Stomach (tissue), 8 donors: ENCODE measurements at regions not wholly inside any gene's neighbourhood (a gene's known extent, or its start where the extent isn't known, plus 50 kb on each side); places are given as distances from the start of the nearest gene placed in this dataset.

Source experiments
- DNase-seq, 2 donors: peaks; one replicate each; pipeline versions ENCODE4 v3.0.0 to v3.0.0-alpha.2; 2013 to 2019
- H3K27ac ChIP-seq, 5 donors: fragments of 200-600 bp in 4 of 5; sonication (generic) in 4 of 5; one replicate each; pipeline ENCODE4 v1.5.1; 2013 to 2019; ENCODE audit warnings: mild to moderate bottlenecking in 1 of 5, moderate library complexity in 1 of 5
- H3K27me3 ChIP-seq, 3 donors: fragments of 200-600 bp; sonication (generic); one replicate each; pipeline ENCODE4 v1.5.1; 2017 to 2019; ENCODE audit warnings: mixed run types in 1 of 3
- H3K36me3 ChIP-seq, 4 donors: fragments of 200-600 bp; sonication (generic); 1 replicate in 3 of 4; 2 replicates in 1 of 4; pipeline ENCODE4 v1.5.1; 2016 to 2019
- H3K4me1 ChIP-seq, 4 donors: fragments of 200-600 bp; sonication (generic); one replicate each; pipeline ENCODE4 v1.5.1; 2016 to 2019
- H3K4me3 ChIP-seq, 4 donors: fragments of 200-600 bp; sonication (generic) in 3 of 4; one replicate each; pipeline ENCODE4 v1.5.1; 2016 to 2019; ENCODE audit warnings: mild to moderate bottlenecking in 1 of 4
- H3K9me3 ChIP-seq, 4 donors: fragments of 200-600 bp; sonication (generic); one replicate each; pipeline ENCODE4 v1.5.1; 2016 to 2019
- EP300 ChIP-seq: sonication (generic); formaldehyde crosslinking; IDR thresholded peaks from one replicate; pipeline ENCODE4 v1.6.1; 2017; ENCODE audit warnings: antibody characterized with exemption
- POLR2A ChIP-seq, 4 donors: fragments of 450-650 bp; IDR thresholded peaks; one replicate each; pipeline ENCODE4 v1.6.1; 2016; ENCODE audit warnings: antibody characterized with exemption in 4 of 4, control low read depth in 2 of 4, mild to moderate bottlenecking in 1 of 4, moderate library complexity in 1 of 4
- POLR2AphosphoS5 ChIP-seq, 3 donors: sonication (generic); formaldehyde crosslinking; IDR thresholded peaks; one replicate each; pipeline ENCODE4 v1.6.1; 2016; ENCODE audit warnings: antibody characterized with exemption in 3 of 3
- WGBS, 5 donors: extraction: QIAGEN DNeasy Blood & Tissue Kit in 3 of 5; methylation state at CpG; one replicate each; pipeline versions ENCODE4 v1.1.5 to v1.1.7; 2013 to 2018; 5-methylcytosine and 5-hydroxymethylcytosine counted together
- intact Hi-C: fragments of 100-400 bp; cut with DNase I; formaldehyde crosslinking; loops from one replicate; pipeline ENCODE4 v1.15.1; 2023; ENCODE audit warnings: low total_unique reads
- TF ChIP-seq, protein P1 (sequence below), 7 experiments: fragments of 450-650 bp in 4 of 7; fragments of 200-600 bp in 3 of 7; sonication (generic) in 3 of 7; IDR thresholded peaks; one replicate each; pipeline ENCODE4 v1.5.1; 2016 to 2019; ENCODE audit warnings: antibody characterized with exemption in 7 of 7, control low read depth in 2 of 7, mild to moderate bottlenecking in 1 of 7
- donor health status: healthy with polysubstance abuse.
- donor health status: Bipolar disorder and iron deficiency.
- donor health status: healthy.

DNA sequence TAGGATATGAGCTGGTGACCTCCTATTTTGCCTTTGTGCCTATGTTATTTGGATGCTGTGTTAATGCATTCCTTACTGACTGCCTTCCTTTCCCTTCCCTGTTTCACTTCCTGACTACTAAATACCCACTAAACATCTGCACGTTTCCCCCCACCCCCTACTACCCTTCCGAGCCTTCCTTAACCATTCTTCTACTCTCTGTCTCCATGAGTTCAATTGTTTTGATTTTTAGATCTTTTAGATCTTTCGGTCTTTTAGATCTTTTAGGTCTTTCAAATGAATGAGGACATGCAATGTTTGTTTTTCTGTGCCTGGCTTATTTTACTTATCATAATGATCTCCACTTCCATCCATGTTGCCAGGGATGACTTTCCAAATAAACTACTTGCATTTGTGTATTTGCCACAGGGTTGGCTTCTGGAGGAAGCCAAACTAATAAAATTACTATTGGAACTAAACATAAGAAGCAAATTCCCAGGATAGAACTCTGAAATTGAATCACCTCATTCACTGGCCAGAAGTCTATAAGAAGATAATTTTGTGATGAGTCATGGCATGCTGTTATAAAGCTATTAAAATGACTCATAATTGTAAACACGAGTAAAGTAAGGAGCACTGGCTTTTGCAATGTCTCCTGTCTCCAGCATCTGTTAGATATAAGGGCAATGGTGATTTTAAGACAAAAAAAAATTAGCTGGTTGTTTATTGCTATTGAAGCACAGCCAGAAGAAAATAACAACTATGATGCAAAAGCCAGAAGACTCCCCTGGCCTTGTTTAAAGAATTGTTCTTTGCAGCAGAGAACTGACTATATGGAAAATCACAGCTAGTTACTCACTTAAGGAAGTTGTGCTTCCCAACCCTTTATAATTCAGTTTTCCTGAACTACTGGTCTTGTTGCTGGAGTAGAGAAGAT is 586.3 kb downstream of the LRFN5 start:
- Histone ChIP-seq H3K4me3 (no peak overlapping the region), H3K27ac (no peak overlapping the region), H3K27me3 (no peaks in the 10 kb centered on the region), H3K9me3 (no peaks in the 10 kb centered on the region), H3K4me1 (no peaks in the 10 kb centered on the region), H3K36me3 (no peaks in the 10 kb centered on the region)
- WGBS, 5 donors = 26 to 57% (median 48%) methylated on average over 4 of the region's 4 CpGs
- peak in 1 of 2 donors; percentile 61 for DNase-seq
- intact Hi-C loops = no loop called here
- TF ChIP-seq POLR2A (IDR thresholded peaks at IDR 0.05) (no peak), POLR2AphosphoS5 (IDR thresholded peaks at IDR 0.05) (peak in 1 of 3 donors; percentile 43), EP300 (no peak)

DNA sequence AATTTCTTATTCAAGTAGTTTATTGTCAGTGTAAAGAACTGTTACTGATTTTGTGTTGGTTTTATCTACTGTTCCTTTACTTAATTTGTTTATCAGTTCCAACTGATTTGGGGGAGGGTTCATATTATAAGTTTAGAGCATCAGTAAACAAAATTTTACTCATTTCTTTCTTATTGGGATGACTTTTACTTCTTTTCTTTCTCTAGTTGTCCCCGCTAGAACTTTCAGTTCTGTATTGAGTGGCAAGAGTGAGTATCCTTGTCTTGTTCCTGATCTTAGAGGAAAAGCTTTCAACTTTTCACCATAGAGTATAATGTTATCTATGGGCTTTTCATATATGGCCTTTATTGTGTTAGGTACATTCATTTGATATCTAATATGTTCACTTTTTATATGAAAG is 584.1 kb downstream of the LRFN5 start:
- no peaks in the 10 kb centered on the region for H3K4me1 ChIP-seq
- H3K4me3 ChIP-seq = no peak overlapping the region
- WGBS, 5 donors = 91 to 100% (median 93%) methylated on average over 1 of the region's 1 CpG
- TF ChIP-seq EP300 = no peak
- no peak for TF ChIP-seq POLR2AphosphoS5 (IDR thresholded peaks at IDR 0.05)
- no peak for TF ChIP-seq POLR2A (IDR thresholded peaks at IDR 0.05)
- TF ChIP-seq, protein P1, sequence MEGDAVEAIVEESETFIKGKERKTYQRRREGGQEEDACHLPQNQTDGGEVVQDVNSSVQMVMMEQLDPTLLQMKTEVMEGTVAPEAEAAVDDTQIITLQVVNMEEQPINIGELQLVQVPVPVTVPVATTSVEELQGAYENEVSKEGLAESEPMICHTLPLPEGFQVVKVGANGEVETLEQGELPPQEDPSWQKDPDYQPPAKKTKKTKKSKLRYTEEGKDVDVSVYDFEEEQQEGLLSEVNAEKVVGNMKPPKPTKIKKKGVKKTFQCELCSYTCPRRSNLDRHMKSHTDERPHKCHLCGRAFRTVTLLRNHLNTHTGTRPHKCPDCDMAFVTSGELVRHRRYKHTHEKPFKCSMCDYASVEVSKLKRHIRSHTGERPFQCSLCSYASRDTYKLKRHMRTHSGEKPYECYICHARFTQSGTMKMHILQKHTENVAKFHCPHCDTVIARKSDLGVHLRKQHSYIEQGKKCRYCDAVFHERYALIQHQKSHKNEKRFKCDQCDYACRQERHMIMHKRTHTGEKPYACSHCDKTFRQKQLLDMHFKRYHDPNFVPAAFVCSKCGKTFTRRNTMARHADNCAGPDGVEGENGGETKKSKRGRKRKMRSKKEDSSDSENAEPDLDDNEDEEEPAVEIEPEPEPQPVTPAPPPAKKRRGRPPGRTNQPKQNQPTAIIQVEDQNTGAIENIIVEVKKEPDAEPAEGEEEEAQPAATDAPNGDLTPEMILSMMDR (IDR thresholded peaks at IDR 0.05) = no peak
- no peaks in the 10 kb centered on the region for H3K36me3 ChIP-seq
- no peaks in the 10 kb centered on the region for H3K27me3 ChIP-seq
- no peak for DNase-seq
- H3K9me3 ChIP-seq = no peaks in the 10 kb centered on the region
- intact Hi-C loops = no loop called here
- H3K27ac ChIP-seq = no peak overlapping the region

DNA sequence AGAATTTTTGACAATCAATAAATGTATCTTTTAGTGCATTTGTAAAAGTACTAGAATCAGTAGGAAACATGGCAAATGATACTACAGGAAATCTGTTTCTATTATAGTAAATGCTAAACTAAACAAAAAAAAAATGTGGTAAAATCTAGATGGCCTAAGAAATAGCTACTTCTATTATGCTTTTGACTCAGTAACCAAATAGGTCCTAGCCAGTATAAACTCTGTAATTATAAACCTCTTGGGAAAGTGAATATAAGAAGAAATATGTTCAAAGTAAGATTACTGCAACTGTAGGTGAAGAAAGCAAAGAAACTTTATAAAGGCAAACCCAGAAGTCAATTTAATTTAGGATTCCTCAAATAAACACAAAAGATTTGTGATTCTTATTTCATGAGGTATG is 581.2 kb downstream of the LRFN5 start:
- no peak for DNase-seq

DNA sequence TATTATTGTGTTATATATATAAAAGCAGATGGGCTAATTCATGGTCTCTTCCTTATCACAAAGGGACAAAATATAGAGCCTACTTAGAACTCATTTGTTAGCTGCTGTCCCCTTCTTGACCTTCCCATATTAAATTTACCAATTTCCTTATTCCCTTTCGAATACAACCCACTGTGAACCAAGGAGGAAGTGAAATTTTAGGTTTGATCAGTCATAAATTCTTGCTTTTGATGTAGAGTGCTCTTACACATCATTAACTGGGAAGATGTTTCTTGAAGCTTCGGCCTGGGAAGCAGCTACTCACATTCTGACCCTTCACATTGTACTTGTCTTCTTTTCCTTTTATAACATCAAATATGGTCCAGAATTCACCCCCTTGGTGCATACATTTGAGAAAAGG is 579.0 kb downstream of the LRFN5 start:
- H3K4me1 ChIP-seq = no peaks in the 10 kb centered on the region
- no peak for TF ChIP-seq POLR2AphosphoS5 (IDR thresholded peaks at IDR 0.05)
- TF ChIP-seq, protein P1 (IDR thresholded peaks at IDR 0.05) = no peak
- no peak for TF ChIP-seq EP300
- TF ChIP-seq POLR2A (IDR thresholded peaks at IDR 0.05) = no peak
- intact Hi-C loops = no loop called here
- 45 to 60% (median 55%) methylated on average over 2 of the region's 2 CpGs for WGBS, 5 donors
- H3K4me3 ChIP-seq = no peak overlapping the region
- no peaks in the 10 kb centered on the region for H3K9me3 ChIP-seq
- no peaks in the 10 kb centered on the region for H3K36me3 ChIP-seq
- DNase-seq = no peak
- H3K27me3 ChIP-seq = no peaks in the 10 kb centered on the region
- no peak overlapping the region for H3K27ac ChIP-seq

More for the DNA sequence above, 581.2 kb downstream of the LRFN5 start:
- Histone ChIP-seq H3K27me3 (no peaks in the 10 kb centered on the region), H3K4me1 (no peaks in the 10 kb centered on the region), H3K27ac (no peak overlapping the region), H3K9me3 (no peaks in the 10 kb centered on the region), H3K36me3 (no peaks in the 10 kb centered on the region), H3K4me3 (no peak overlapping the region)
- TF ChIP-seq, protein P1 (IDR thresholded peaks at IDR 0.05) = no peak
- TF ChIP-seq POLR2A (IDR thresholded peaks at IDR 0.05) = no peak
- no peak for TF ChIP-seq EP300
- no peak for TF ChIP-seq POLR2AphosphoS5 (IDR thresholded peaks at IDR 0.05)
- intact Hi-C loops = no loop called here

DNA sequence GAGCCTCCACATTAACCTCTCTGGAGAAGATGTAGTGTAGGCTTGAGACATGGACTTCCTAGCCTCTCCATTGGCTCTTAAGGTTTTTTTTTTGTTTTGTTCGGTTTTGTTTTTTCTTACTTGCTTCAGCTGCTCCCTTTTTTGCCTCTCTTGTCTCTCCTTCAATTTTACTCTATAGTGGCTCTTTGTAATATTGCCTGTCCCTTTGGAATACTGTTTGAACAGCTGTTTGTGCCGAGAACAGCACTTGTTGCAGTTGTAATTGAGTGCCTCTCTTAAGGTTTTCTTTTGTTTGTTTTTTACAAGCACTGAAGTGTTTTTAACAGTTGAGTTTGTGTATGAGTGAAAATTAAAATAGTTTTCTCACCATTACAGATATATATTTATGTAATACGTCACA is 567.7 kb downstream of the LRFN5 start:
- no peaks in the 10 kb centered on the region for H3K36me3 ChIP-seq
- no peaks in the 10 kb centered on the region for H3K4me1 ChIP-seq
- TF ChIP-seq EP300 (no peak), POLR2A (IDR thresholded peaks at IDR 0.05) (no peak), POLR2AphosphoS5 (IDR thresholded peaks at IDR 0.05) (no peak)
- TF ChIP-seq, protein P1 (IDR thresholded peaks at IDR 0.05) = no peak
- WGBS, 5 donors = 75 to 85% (median 77%) methylated on average over 3 of the region's 3 CpGs
- intact Hi-C loops = no loop called here
- H3K27me3 ChIP-seq = no peaks in the 10 kb centered on the region
- H3K9me3 ChIP-seq = peaks cover 0 to 18% (median 5%) of the 10 kb centered on the region in 4 donors
- H3K27ac ChIP-seq = no peak overlapping the region
- DNase-seq = no peak
- H3K4me3 ChIP-seq = no peak overlapping the region
